Mesothelial cell of epicardium (in vitro differentiated cells): ENCODE measurements at regions not wholly inside any gene's neighbourhood (a gene's known extent, or its start where the extent isn't known, plus 50 kb on each side); places are given as distances from the start of the nearest gene placed in this dataset.

Source experiments
- DNase-seq, 2 experiments: peaks; one replicate each; pipeline ENCODE4 v3.0.0; 2021; ENCODE audit warnings: low spot score in 2 of 2; ENCODE audit not compliant: unreplicated experiment in 2 of 2
- H3K27ac Mint-ChIP-seq: 2 replicates; pipeline ENCODE4 v1.8.0; 2021; ENCODE audit warnings: mixed read lengths
- H3K27me3 Mint-ChIP-seq: 2 replicates; pipeline ENCODE4 v1.8.0; 2021; ENCODE audit warnings: low read depth, mixed read lengths
- H3K36me3 Mint-ChIP-seq: 2 replicates; pipeline ENCODE4 v1.8.0; 2021; ENCODE audit warnings: mixed read lengths
- H3K4me1 Mint-ChIP-seq: 2 replicates; pipeline ENCODE4 v1.8.0; 2021; ENCODE audit warnings: mixed read lengths
- H3K4me3 Mint-ChIP-seq: 2 replicates; pipeline ENCODE4 v1.8.0; 2021; ENCODE audit warnings: mild to moderate bottlenecking, moderate library complexity, mixed read lengths
- H3K9me3 Mint-ChIP-seq: 2 replicates; pipeline ENCODE4 v1.8.0; 2021; ENCODE audit warnings: mixed read lengths
- CTCF ChIP-seq: fragments of 200-600 bp; sonication (generic); IDR thresholded peaks from one replicate; pipeline ENCODE4 v1.5.0; 2021; ENCODE audit warnings: antibody characterized with exemption; ENCODE audit not compliant: unreplicated experiment

- H3K36me3 Mint-ChIP-seq: no peaks in the 10 kb centered on the region
- DNase-seq: no peak
- H3K27ac Mint-ChIP-seq: no peak overlapping the region
- H3K4me3 Mint-ChIP-seq: no peak overlapping the region
- peaks cover 15% of the 10 kb centered on the region for H3K9me3 Mint-ChIP-seq
- peaks cover 19% of the 10 kb centered on the region for H3K27me3 Mint-ChIP-seq
- no peaks in the 10 kb centered on the region for H3K4me1 Mint-ChIP-seq
- no peak for TF ChIP-seq CTCF
Measured at GRCh38 chr2:234747833-234748559, 203.8 kb upstream of the SH3BP4 start.

GRCh38 chr2:234747032-234747431 lies 204.8 kb upstream of the SH3BP4 start:
- Mint-ChIP-seq H3K4me1 (no peaks in the 10 kb centered on the region), H3K36me3 (no peaks in the 10 kb centered on the region), H3K27me3 (peaks cover 19% of the 10 kb centered on the region), H3K4me3 (no peak overlapping the region), H3K9me3 (peaks cover 18% of the 10 kb centered on the region), H3K27ac (no peak overlapping the region)
- TF ChIP-seq CTCF: no peak
- DNase-seq: no peak

GRCh38 chr2:234745347-234745746 lies 206.5 kb upstream of the SH3BP4 start:
- Mint-ChIP-seq H3K27ac (no peak overlapping the region), H3K9me3 (peaks cover 23% of the 10 kb centered on the region), H3K36me3 (peaks cover 3% of the 10 kb centered on the region), H3K27me3 (peaks cover 23% of the 10 kb centered on the region), H3K4me1 (no peaks in the 10 kb centered on the region), H3K4me3 (no peak overlapping the region)
- TF ChIP-seq CTCF: peak; percentile 39
- DNase-seq: no peak

- peaks cover 8% of the 10 kb centered on the region for H3K9me3 Mint-ChIP-seq
- DNase-seq: no peak
- H3K27me3 Mint-ChIP-seq: peaks cover 25% of the 10 kb centered on the region
- H3K27ac Mint-ChIP-seq: no peak overlapping the region
- no peak overlapping the region for H3K4me3 Mint-ChIP-seq
- TF ChIP-seq CTCF: no peak
- H3K4me1 Mint-ChIP-seq: peaks cover 6% of the 10 kb centered on the region
- peaks cover 3% of the 10 kb centered on the region for H3K36me3 Mint-ChIP-seq
Measured at GRCh38 chr2:234741976-234742375, 209.8 kb upstream of the SH3BP4 start.

GRCh38 chr2:234739061-234739460 lies 212.8 kb upstream of the SH3BP4 start:
- DNase-seq: no peak
- no peak overlapping the region for H3K27ac Mint-ChIP-seq
- no peak for TF ChIP-seq CTCF
- H3K36me3 Mint-ChIP-seq: peaks cover 3% of the 10 kb centered on the region
- H3K4me1 Mint-ChIP-seq: peaks cover 6% of the 10 kb centered on the region
- peaks cover 22% of the 10 kb centered on the region for H3K9me3 Mint-ChIP-seq
- no peak overlapping the region for H3K4me3 Mint-ChIP-seq
- H3K27me3 Mint-ChIP-seq: peaks cover 19% of the 10 kb centered on the region
